Lower leg skin (tissue), 3 donors: ENCODE measurements at regions not wholly inside any gene's neighbourhood (a gene's known extent, or its start where the extent isn't known, plus 50 kb on each side); places are given as distances from the start of the nearest gene placed in this dataset.

Experiments
- POLR2A ChIP-seq, 2 donors: fragments of 450-650 bp; IDR thresholded peaks; one replicate each; pipeline ENCODE4 v1.6.1; 2016 to 2017; ENCODE audit warnings: antibody characterized with exemption in 2 of 2, mild to moderate bottlenecking in 1 of 2, moderate library complexity in 1 of 2
- TF ChIP-seq, protein P1 (sequence below), 3 donors: fragments of 450-650 bp; IDR thresholded peaks; one replicate each; pipeline ENCODE4 v1.5.1; 2016; ENCODE audit warnings: antibody characterized with exemption in 3 of 3, mild to moderate bottlenecking in 3 of 3, moderate library complexity in 2 of 3

DNA sequence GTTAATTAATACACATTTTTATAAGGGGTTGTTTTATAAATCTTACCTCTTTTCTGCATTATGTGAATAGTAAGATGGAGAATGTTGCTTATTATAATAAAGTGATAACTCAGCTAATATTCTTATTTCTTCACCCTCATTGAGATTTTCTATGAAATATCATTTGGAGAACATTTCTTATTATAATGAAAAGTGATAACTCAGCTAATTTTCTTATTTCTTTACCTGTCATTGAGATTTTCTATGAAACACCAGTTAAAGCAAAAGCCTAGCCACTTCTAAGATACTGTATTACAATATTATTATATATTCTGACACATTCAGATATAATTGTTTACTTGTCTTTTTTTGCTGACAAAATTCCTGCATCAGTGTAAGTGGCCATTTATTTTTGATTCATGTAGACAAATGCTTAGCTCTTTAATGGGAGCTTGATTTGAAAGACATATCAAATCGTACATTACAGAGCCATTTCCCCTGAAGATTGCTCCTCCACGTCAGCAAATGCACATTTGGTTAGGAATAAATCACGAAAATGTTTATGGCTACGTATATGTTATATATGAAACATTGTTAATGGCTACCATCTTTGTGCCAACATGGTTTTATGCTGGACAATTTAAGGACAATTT lies 427.5 kb downstream of the CHL1 start:
- TF ChIP-seq, protein P1, sequence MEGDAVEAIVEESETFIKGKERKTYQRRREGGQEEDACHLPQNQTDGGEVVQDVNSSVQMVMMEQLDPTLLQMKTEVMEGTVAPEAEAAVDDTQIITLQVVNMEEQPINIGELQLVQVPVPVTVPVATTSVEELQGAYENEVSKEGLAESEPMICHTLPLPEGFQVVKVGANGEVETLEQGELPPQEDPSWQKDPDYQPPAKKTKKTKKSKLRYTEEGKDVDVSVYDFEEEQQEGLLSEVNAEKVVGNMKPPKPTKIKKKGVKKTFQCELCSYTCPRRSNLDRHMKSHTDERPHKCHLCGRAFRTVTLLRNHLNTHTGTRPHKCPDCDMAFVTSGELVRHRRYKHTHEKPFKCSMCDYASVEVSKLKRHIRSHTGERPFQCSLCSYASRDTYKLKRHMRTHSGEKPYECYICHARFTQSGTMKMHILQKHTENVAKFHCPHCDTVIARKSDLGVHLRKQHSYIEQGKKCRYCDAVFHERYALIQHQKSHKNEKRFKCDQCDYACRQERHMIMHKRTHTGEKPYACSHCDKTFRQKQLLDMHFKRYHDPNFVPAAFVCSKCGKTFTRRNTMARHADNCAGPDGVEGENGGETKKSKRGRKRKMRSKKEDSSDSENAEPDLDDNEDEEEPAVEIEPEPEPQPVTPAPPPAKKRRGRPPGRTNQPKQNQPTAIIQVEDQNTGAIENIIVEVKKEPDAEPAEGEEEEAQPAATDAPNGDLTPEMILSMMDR (IDR thresholded peaks at IDR 0.05) = no peak
- TF ChIP-seq POLR2A (IDR thresholded peaks at IDR 0.05) = no peak
